Right lobe of liver (tissue), 4 donors: ENCODE measurements at regions not wholly inside any gene's neighbourhood (a gene's known extent, or its start where the extent isn't known, plus 50 kb on each side); places are given as distances from the start of the nearest gene placed in this dataset.

Experiments used
- POLR2A ChIP-seq: fragments of 450-650 bp; IDR thresholded peaks from one replicate; pipeline ENCODE4 v1.6.1; 2017; ENCODE audit warnings: antibody characterized with exemption, mild to moderate bottlenecking
- TF ChIP-seq, protein P1 (sequence below), 4 donors: fragments of 200-600 bp in 3 of 4; fragments of 450-650 bp in 1 of 4; IDR thresholded peaks; one replicate each; pipeline versions ENCODE4 v1.5.1 to v1.8.0; 2016 to 2022; ENCODE audit warnings: antibody characterized with exemption in 4 of 4, mild to moderate bottlenecking in 2 of 4
- donor health status: DM: no; HTN: no; CAD: no.
- donor health status: DM: no; HTN: no; CAD: no.
- donor health status: DM: no; HTN: yes; CAD: no.

DNA sequence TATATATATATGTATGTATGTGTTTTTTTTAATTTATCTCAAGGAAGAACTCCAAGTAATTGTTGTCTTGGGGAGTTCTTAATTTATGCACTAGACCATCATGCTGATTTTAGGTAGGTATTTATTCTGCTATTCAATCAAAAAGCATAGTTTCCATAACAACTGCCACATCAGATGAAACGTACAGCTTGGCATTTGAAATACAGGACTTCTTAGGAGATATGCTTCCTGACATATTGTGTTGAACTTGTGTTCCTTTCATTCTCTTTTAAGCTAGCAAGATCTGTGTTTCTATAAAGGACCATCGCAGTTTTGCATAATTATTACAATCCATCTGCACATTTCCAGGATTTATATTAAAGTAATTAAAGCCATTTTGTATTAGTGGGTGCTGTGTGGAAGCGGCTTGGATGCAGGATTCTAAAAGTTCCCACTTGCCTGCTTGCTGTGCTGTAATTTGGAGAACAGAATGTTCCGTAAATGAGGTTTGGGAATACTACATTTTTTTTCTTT, 343.5 kb upstream of the FANCL start:
- TF ChIP-seq, protein P1, sequence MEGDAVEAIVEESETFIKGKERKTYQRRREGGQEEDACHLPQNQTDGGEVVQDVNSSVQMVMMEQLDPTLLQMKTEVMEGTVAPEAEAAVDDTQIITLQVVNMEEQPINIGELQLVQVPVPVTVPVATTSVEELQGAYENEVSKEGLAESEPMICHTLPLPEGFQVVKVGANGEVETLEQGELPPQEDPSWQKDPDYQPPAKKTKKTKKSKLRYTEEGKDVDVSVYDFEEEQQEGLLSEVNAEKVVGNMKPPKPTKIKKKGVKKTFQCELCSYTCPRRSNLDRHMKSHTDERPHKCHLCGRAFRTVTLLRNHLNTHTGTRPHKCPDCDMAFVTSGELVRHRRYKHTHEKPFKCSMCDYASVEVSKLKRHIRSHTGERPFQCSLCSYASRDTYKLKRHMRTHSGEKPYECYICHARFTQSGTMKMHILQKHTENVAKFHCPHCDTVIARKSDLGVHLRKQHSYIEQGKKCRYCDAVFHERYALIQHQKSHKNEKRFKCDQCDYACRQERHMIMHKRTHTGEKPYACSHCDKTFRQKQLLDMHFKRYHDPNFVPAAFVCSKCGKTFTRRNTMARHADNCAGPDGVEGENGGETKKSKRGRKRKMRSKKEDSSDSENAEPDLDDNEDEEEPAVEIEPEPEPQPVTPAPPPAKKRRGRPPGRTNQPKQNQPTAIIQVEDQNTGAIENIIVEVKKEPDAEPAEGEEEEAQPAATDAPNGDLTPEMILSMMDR (IDR thresholded peaks at IDR 0.05) = no peak
- no peak for TF ChIP-seq POLR2A
